Trophoblast cell (in vitro differentiated cells and primary cell): ENCODE measurements at regions not wholly inside any gene's neighbourhood (a gene's known extent, or its start where the extent isn't known, plus 50 kb on each side); places are given as distances from the start of the nearest gene placed in this dataset.

Source experiments
- DNase-seq, 2 donors: peaks; one replicate each; pipeline ENCODE4 v3.0.0-alpha.2; 2016
- H2AFZ ChIP-seq: 2 replicates; pipeline ENCODE4 v1.6.1; 2013; ENCODE audit warnings: low read length, moderate library complexity, mild to moderate bottlenecking; ENCODE audit not compliant: insufficient read depth, poor library complexity
- H2AK5ac ChIP-seq: 2 replicates; pipeline ENCODE4 v1.6.1; 2013; ENCODE audit warnings: mild to moderate bottlenecking, low read length
- H2BK120ac ChIP-seq: 2 replicates; pipeline ENCODE4 v1.6.1; 2013; ENCODE audit warnings: low read length, mild to moderate bottlenecking, moderate library complexity; ENCODE audit not compliant: insufficient read depth, poor library complexity
- H2BK12ac ChIP-seq: 2 replicates; pipeline ENCODE4 v1.6.1; 2013; ENCODE audit warnings: mild to moderate bottlenecking, low read length, moderate library complexity
- H2BK5ac ChIP-seq: 2 replicates; pipeline ENCODE4 v1.6.1; 2013; ENCODE audit warnings: low read length, low read depth, moderate library complexity, mild to moderate bottlenecking; ENCODE audit not compliant: poor library complexity
- H3K14ac ChIP-seq: 2 replicates; pipeline ENCODE4 v1.6.1; 2013; ENCODE audit warnings: mild to moderate bottlenecking, low read length
- H3K18ac ChIP-seq: 2 replicates; pipeline ENCODE4 v1.6.1; 2013; ENCODE audit warnings: mild to moderate bottlenecking, low read length
- H3K23ac ChIP-seq: 2 replicates; pipeline ENCODE4 v1.6.1; 2013; ENCODE audit warnings: low read length
- H3K27ac ChIP-seq: 2 replicates; pipeline ENCODE4 v1.5.1; 2013; ENCODE audit warnings: low read depth, mild to moderate bottlenecking, inconsistent platforms, low read length, moderate library complexity
- H3K27me3 ChIP-seq: 2 replicates; pipeline ENCODE4 v1.6.1; 2013; ENCODE audit warnings: inconsistent platforms, mild to moderate bottlenecking, low read length, moderate library complexity; ENCODE audit not compliant: insufficient read depth
- H3K36me3 ChIP-seq, 2 experiments: 1 replicate in 1 of 2; 2 replicates in 1 of 2; pipeline ENCODE4 v1.6.1; 2013; ENCODE audit warnings: low read length in 2 of 2, mild to moderate bottlenecking in 2 of 2, moderate library complexity in 1 of 2; ENCODE audit not compliant: insufficient read depth in 2 of 2, control insufficient read depth in 1 of 2
- H3K4ac ChIP-seq: 2 replicates; pipeline ENCODE4 v1.6.1; 2013; ENCODE audit warnings: low read depth, mild to moderate bottlenecking, low read length, moderate library complexity
- H3K4me1 ChIP-seq, 2 experiments: 1 replicate in 1 of 2; 2 replicates in 1 of 2; pipeline ENCODE4 v1.6.1; 2013; ENCODE audit warnings: low read length in 2 of 2, mild to moderate bottlenecking in 2 of 2, moderate library complexity in 1 of 2; ENCODE audit not compliant: insufficient read depth in 2 of 2, control insufficient read depth in 1 of 2
- H3K4me2 ChIP-seq: 2 replicates; pipeline ENCODE4 v1.6.1; 2013; ENCODE audit warnings: inconsistent platforms, mild to moderate bottlenecking, low read length, moderate library complexity
- H3K4me3 ChIP-seq: 2 replicates; pipeline ENCODE4 v1.5.1; 2013; ENCODE audit warnings: mild to moderate bottlenecking, low read depth, low read length, inconsistent platforms
- H3K79me1 ChIP-seq: one replicate; pipeline ENCODE4 v1.6.1; 2013; ENCODE audit warnings: low read length
- H3K79me2 ChIP-seq: 2 replicates; pipeline ENCODE4 v1.6.1; 2013; ENCODE audit warnings: low read length, mild to moderate bottlenecking; ENCODE audit not compliant: control insufficient read depth, insufficient read depth, poor library complexity
- H3K9ac ChIP-seq: 2 replicates; pipeline ENCODE4 v1.6.1; 2013; ENCODE audit warnings: mild to moderate bottlenecking, low read length
- H3K9me3 ChIP-seq: 2 replicates; pipeline ENCODE4 v1.6.1; 2013; ENCODE audit warnings: low read depth, mild to moderate bottlenecking, control low read depth, inconsistent platforms, low read length; ENCODE audit not compliant: insufficient read depth
- H4K12ac ChIP-seq: 2 replicates; pipeline ENCODE4 v1.6.1; 2013; ENCODE audit warnings: low read depth, mild to moderate bottlenecking, low read length, moderate library complexity
- H4K8ac ChIP-seq: 2 replicates; pipeline ENCODE4 v1.6.1; 2013; ENCODE audit warnings: low read depth, mild to moderate bottlenecking, low read length, moderate library complexity
- H4K91ac ChIP-seq: one replicate; pipeline ENCODE4 v1.6.1; 2013; ENCODE audit warnings: low read depth, mild to moderate bottlenecking, low read length, moderate library complexity
- WGBS: extraction: QIAGEN DNeasy Blood & Tissue Kit; methylation state at CpG from one replicate; pipeline ENCODE4 v1.1.7; 2013; ENCODE audit warnings: missing lambda C conversion rate; ENCODE audit not compliant: insufficient read length, insufficient coverage; ENCODE audit errors: extremely low coverage; 5-methylcytosine and 5-hydroxymethylcytosine counted together

DNA sequence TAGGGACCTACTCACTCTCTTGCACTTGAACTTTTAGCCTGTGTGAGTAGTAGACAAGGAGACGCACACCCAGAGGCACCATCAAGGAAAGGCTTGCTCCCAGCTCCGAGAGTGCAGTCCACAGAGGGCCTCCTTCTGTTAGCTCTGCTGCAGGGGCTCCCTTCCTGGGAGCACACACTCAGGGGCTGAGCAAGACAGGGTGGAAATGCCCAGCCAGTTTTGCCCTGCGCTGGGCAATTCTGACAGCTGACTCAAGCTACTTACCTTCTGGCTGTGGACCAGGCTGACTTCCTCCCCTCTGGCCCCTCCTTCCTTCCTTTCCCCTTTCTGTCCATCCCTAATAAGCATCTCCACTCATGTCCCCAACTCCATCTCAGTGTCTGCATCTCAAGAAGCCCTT lies 449.1 kb downstream of the PTPRU start:
- WGBS = no CpG with 5 or more reads among the region's 3 CpGs

DNA sequence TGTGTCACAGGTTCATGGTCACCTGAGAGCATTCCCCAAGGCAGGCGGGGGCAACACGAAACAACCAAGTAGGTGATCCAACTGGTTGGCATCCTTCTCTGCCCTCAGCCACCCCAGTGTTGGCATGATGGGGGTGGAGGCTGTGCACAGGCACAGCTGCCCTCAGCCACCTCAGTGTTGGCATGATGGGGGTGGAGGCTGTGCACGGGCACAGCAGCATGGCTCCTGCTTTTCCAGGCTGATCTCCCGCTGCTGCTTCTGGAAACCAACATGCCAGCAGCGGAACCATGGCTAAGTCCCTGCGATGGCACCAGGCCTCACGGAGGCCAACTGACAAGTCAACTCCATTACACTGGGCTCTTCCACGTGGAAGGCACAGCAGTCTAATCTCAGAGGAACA lies 447.8 kb downstream of the PTPRU start:
- no peak overlapping the region for H3K4ac ChIP-seq
- H4K12ac ChIP-seq = no peak overlapping the region
- H2AK5ac ChIP-seq = no peak overlapping the region
- H3K9ac ChIP-seq = no peak overlapping the region
- H3K4me2 ChIP-seq = no peak overlapping the region
- no peak overlapping the region for H3K27ac ChIP-seq
- H3K14ac ChIP-seq = no peak overlapping the region
- H3K36me3 ChIP-seq = no peaks in the 10 kb centered on the region
- H2BK5ac ChIP-seq = no peak overlapping the region
- no CpG with 5 or more reads among the region's 8 CpGs for WGBS
- no peaks in the 10 kb centered on the region for H3K27me3 ChIP-seq
- no peak overlapping the region for H2BK12ac ChIP-seq
- no peak for DNase-seq
- no peaks in the 10 kb centered on the region for H3K79me2 ChIP-seq
- no peak overlapping the region for H2AFZ ChIP-seq
- H4K91ac ChIP-seq = no peak overlapping the region
- no peak overlapping the region for H2BK120ac ChIP-seq
- no peak overlapping the region for H3K23ac ChIP-seq
- no peak overlapping the region for H3K18ac ChIP-seq
- peaks cover 12% of the 10 kb centered on the region for H3K9me3 ChIP-seq
- no peaks in the 10 kb centered on the region for H3K79me1 ChIP-seq
- H4K8ac ChIP-seq = no peak overlapping the region
- H3K4me1 ChIP-seq = peaks cover 0 to 11% of the 10 kb centered on the region in 2 experiments
- no peak overlapping the region for H3K4me3 ChIP-seq

More for the DNA sequence above, 449.1 kb downstream of the PTPRU start:
- H3K14ac ChIP-seq = no peak overlapping the region
- DNase-seq = no peak
- H3K9ac ChIP-seq = no peak overlapping the region
- H3K4me1 ChIP-seq = peaks cover 0 to 12% of the 10 kb centered on the region in 2 experiments
- no peaks in the 10 kb centered on the region for H3K27me3 ChIP-seq
- H3K27ac ChIP-seq = no peak overlapping the region
- H2BK12ac ChIP-seq = no peak overlapping the region
- no peak overlapping the region for H3K4me2 ChIP-seq
- H4K8ac ChIP-seq = no peak overlapping the region
- no peaks in the 10 kb centered on the region for H3K79me2 ChIP-seq
- no peak overlapping the region for H2AFZ ChIP-seq
- no peak overlapping the region for H2AK5ac ChIP-seq
- no peak overlapping the region for H3K4me3 ChIP-seq
- H3K36me3 ChIP-seq = no peaks in the 10 kb centered on the region
- peaks cover 6% of the 10 kb centered on the region for H3K9me3 ChIP-seq
- H3K79me1 ChIP-seq = no peaks in the 10 kb centered on the region
- H3K18ac ChIP-seq = no peak overlapping the region
- H2BK5ac ChIP-seq = no peak overlapping the region
- no peak overlapping the region for H3K4ac ChIP-seq
- no peak overlapping the region for H2BK120ac ChIP-seq
- no peak overlapping the region for H4K12ac ChIP-seq
- no peak overlapping the region for H3K23ac ChIP-seq
- no peak overlapping the region for H4K91ac ChIP-seq

DNA sequence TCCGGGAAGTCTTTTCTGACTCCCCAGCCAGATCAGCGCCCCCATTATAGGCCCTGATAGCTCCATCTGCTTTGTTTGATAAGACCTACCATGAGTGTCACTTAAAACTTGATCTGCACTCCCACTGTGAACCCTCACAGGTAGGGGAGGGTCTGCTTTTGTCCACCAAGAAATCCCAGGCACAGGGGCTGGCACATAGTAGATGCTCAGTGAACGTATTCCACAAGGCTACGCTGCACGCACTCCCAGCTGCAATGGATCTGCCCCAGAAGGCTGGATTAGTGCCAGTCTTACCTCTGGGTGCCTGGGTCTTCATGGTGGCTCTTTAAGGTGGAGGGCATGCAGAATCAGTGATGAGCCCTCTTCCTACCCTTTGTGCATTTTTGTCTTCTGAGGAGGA lies 447.1 kb downstream of the PTPRU start:
- peaks cover 0 to 4% of the 10 kb centered on the region in 2 experiments for H3K4me1 ChIP-seq
- no peak for DNase-seq
- no peak overlapping the region for H2AFZ ChIP-seq
- no peak overlapping the region for H3K27ac ChIP-seq
- no peak overlapping the region for H2BK5ac ChIP-seq
- no peak overlapping the region for H2BK12ac ChIP-seq
- H3K9me3 ChIP-seq = peaks cover 13% of the 10 kb centered on the region
- peak overlapping the region; percentile 41 for H3K4me3 ChIP-seq
- H3K79me1 ChIP-seq = no peaks in the 10 kb centered on the region
- no peak overlapping the region for H4K91ac ChIP-seq
- no peak overlapping the region for H3K18ac ChIP-seq
- no CpG with 5 or more reads among the region's 5 CpGs for WGBS
- H3K9ac ChIP-seq = no peak overlapping the region
- H3K23ac ChIP-seq = no peak overlapping the region
- H3K4me2 ChIP-seq = no peak overlapping the region
- H3K36me3 ChIP-seq = no peaks in the 10 kb centered on the region
- H3K79me2 ChIP-seq = no peaks in the 10 kb centered on the region
- H4K8ac ChIP-seq = no peak overlapping the region
- no peaks in the 10 kb centered on the region for H3K27me3 ChIP-seq
- no peak overlapping the region for H4K12ac ChIP-seq
- H3K14ac ChIP-seq = no peak overlapping the region
- H2BK120ac ChIP-seq = no peak overlapping the region
- no peak overlapping the region for H3K4ac ChIP-seq
- H2AK5ac ChIP-seq = no peak overlapping the region

DNA sequence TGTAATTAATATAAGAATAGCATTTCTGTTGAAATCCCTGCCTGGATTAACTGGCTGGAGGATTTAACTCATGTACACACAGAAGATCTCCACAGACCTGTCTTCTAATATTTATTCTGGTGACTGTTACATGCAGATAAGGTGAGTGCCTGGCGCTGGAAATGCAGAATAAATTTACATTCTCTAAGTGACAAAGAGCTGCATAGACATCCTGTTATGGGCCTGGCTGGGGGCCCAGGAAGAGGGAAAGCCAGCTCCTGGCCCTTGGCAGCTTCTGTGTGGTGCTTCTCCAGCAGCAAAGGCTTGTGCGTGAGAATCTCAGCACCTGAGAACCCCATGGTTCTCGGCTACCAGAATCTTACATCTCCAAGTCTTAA lies 446.6 kb downstream of the PTPRU start:
- Histone ChIP-seq H4K91ac (no peak overlapping the region), H3K4me2 (no peak overlapping the region), H3K9me3 (peaks cover 13% of the 10 kb centered on the region), H2BK12ac (no peak overlapping the region), H2BK5ac (no peak overlapping the region), H3K27me3 (no peaks in the 10 kb centered on the region), H3K4me1 (peaks cover 0 to under 1% of the 10 kb centered on the region in 2 experiments), H3K36me3 (no peaks in the 10 kb centered on the region), H3K18ac (no peak overlapping the region), H3K9ac (no peak overlapping the region), H3K4ac (no peak overlapping the region), H3K14ac (no peak overlapping the region), H4K12ac (no peak overlapping the region), H3K79me2 (no peaks in the 10 kb centered on the region), H3K4me3 (no peak overlapping the region), H4K8ac (no peak overlapping the region), H2AFZ (no peak overlapping the region), H2BK120ac (no peak overlapping the region), H2AK5ac (no peak overlapping the region), H3K23ac (no peak overlapping the region), H3K79me1 (no peaks in the 10 kb centered on the region), H3K27ac (no peak overlapping the region)
- WGBS = no CpG with 5 or more reads among the region's 3 CpGs
- DNase-seq = no peak
